ENCODE measurements at regions not wholly inside any gene's neighbourhood (a gene's known extent, or its start where the extent isn't known, plus 50 kb on each side); places are given as distances from the start of the nearest gene placed in this dataset.

DNA sequence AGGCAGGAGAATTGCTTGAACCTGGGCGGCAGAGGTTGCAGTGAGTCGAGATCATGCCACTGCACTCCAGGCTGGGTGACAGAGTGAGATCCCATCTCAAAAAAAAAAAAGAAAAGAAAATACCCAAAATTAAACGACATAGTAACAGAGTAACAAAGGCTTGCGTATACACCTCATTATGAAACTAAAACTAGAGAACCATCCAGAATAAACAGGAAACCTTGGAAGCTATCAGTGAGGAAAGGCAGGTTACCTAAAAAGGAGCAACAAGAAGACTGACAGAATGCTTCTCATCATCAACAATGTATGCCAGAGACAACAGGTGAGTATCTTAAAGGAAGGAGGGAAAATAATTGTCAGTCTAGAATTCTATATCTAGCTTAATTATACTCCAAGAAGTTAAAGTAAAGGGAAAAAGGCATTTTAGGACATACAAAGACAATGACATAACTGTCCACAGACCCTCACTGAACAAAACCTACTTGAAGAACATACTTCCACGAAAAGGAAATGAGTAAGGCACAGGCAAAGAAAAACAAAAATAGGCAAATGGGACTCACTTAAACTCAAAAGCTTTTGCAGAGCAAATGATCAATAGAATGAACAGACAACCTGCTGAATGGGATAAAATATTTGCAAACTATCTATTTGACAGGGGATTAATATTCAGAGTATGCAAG lies 64.1 kb upstream of the NT5E start:
- H3K4me3 ChIP-seq: no peak overlapping the region
- DNase-seq: no peak
- no peaks in the 10 kb centered on the region for H3K9me3 ChIP-seq (ENCODE audit: control insufficient read depth in 4 of 4, insufficient read depth in 3 of 4, low read length in 3 of 4)
- H3K4me1 ChIP-seq (ENCODE audit: control insufficient read depth in 5 of 5, insufficient read depth in 5 of 5, low read length in 5 of 5): no peaks in the 10 kb centered on the region
- no peaks in the 10 kb centered on the region for H3K36me3 ChIP-seq (ENCODE audit: control insufficient read depth in 4 of 4, insufficient read depth in 4 of 4, low read length in 4 of 4)
- ATAC-seq (ENCODE audit: insufficient read depth, low FRiP score): no peak
- H3K9ac ChIP-seq (ENCODE audit: insufficient read depth in 1 of 2, low read length in 2 of 2): no peak overlapping the region
- no peaks in the 10 kb centered on the region for H3K27me3 ChIP-seq (ENCODE audit: control insufficient read depth in 3 of 3, insufficient read depth in 3 of 3, low read length in 2 of 3)
- TF ChIP-seq, protein P1, sequence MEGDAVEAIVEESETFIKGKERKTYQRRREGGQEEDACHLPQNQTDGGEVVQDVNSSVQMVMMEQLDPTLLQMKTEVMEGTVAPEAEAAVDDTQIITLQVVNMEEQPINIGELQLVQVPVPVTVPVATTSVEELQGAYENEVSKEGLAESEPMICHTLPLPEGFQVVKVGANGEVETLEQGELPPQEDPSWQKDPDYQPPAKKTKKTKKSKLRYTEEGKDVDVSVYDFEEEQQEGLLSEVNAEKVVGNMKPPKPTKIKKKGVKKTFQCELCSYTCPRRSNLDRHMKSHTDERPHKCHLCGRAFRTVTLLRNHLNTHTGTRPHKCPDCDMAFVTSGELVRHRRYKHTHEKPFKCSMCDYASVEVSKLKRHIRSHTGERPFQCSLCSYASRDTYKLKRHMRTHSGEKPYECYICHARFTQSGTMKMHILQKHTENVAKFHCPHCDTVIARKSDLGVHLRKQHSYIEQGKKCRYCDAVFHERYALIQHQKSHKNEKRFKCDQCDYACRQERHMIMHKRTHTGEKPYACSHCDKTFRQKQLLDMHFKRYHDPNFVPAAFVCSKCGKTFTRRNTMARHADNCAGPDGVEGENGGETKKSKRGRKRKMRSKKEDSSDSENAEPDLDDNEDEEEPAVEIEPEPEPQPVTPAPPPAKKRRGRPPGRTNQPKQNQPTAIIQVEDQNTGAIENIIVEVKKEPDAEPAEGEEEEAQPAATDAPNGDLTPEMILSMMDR (IDR thresholded peaks at IDR 0.05; ENCODE audit: control extremely low read depth, extremely low read depth): no peak
- 72 to 84% methylated on average over 5 of the region's 5 CpGs for WGBS, 2 donors
- no peak overlapping the region for H3K27ac ChIP-seq (ENCODE audit: low read depth in 1 of 2, low read length in 1 of 2)

DNA sequence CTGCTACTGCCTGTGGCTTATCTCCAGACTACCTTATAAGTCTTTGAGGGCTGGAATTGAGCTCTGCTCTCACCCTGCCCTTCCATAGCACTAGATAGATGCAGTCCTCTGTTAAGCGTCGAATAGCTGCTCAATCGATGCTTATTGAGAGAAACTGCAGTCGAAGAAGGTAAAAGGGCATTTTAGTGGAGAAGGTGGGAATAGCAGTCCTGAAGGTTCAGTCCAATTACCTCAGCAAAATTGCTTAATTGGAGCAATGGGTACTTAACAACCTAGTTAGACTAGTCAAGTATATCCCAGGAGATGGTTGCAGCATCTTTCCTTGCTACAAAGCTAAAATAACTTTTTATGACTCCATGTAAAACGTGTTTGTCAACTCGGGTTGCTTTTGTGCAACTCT lies 66.8 kb upstream of the NT5E start:
- ATAC-seq (ENCODE audit: insufficient read depth, low FRiP score) (no peak), DNase-seq (no peak)
- Histone ChIP-seq H3K4me1 (ENCODE audit: control insufficient read depth in 5 of 5, insufficient read depth in 5 of 5, low read length in 5 of 5) (no peaks in the 10 kb centered on the region), H3K9ac (ENCODE audit: insufficient read depth in 1 of 2, low read length in 2 of 2) (no peak overlapping the region), H3K9me3 (ENCODE audit: control insufficient read depth in 4 of 4, insufficient read depth in 3 of 4, low read length in 3 of 4) (no peaks in the 10 kb centered on the region), H3K36me3 (ENCODE audit: control insufficient read depth in 4 of 4, insufficient read depth in 4 of 4, low read length in 4 of 4) (no peaks in the 10 kb centered on the region), H3K27ac (ENCODE audit: low read depth in 1 of 2, low read length in 1 of 2) (no peak overlapping the region), H3K27me3 (ENCODE audit: control insufficient read depth in 3 of 3, insufficient read depth in 3 of 3, low read length in 2 of 3) (no peaks in the 10 kb centered on the region), H3K4me3 (no peak overlapping the region)
- TF ChIP-seq, protein P1 (IDR thresholded peaks at IDR 0.05; ENCODE audit: control extremely low read depth, extremely low read depth): no peak
- 56 to 67% methylated on average over 6 of the region's 6 CpGs for whole genome bisulfite sequencing, 2 donors

DNA sequence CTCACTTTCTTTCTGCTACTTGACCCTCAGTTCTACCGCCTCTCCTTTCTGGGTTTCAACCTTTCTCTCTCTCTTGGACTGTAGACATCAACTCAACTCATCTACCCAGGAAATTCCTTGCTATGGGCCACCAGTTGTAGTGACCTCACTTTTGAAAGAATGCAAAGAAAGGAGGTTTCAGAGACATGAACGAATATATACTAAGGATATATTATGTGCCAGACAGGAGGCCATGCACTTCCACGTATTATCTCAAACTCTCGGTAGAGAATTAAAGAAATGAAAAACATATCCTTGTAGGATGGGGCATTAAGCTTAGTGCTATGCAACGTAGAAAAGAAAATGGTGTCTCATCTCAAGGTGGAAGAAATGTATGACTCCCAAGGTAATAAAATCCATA lies 67.3 kb upstream of the NT5E start:
- H3K27ac ChIP-seq (ENCODE audit: low read depth in 1 of 2, low read length in 1 of 2): no peak overlapping the region
- no peak overlapping the region for H3K9ac ChIP-seq (ENCODE audit: insufficient read depth in 1 of 2, low read length in 2 of 2)
- no peaks in the 10 kb centered on the region for H3K4me1 ChIP-seq (ENCODE audit: control insufficient read depth in 5 of 5, insufficient read depth in 5 of 5, low read length in 5 of 5)
- H3K36me3 ChIP-seq (ENCODE audit: control insufficient read depth in 4 of 4, insufficient read depth in 4 of 4, low read length in 4 of 4): no peaks in the 10 kb centered on the region
- DNase-seq (no peak), ATAC-seq (ENCODE audit: insufficient read depth, low FRiP score) (no peak)
- 74 to 77% methylated on average over 5 of the region's 5 CpGs for WGBS, 2 donors
- no peaks in the 10 kb centered on the region for H3K9me3 ChIP-seq (ENCODE audit: control insufficient read depth in 4 of 4, insufficient read depth in 3 of 4, low read length in 3 of 4)
- H3K4me3 ChIP-seq: no peak overlapping the region
- H3K27me3 ChIP-seq (ENCODE audit: control insufficient read depth in 3 of 3, insufficient read depth in 3 of 3, low read length in 2 of 3): no peaks in the 10 kb centered on the region
- TF ChIP-seq, protein P1 (IDR thresholded peaks at IDR 0.05; ENCODE audit: control extremely low read depth, extremely low read depth): no peak

DNA sequence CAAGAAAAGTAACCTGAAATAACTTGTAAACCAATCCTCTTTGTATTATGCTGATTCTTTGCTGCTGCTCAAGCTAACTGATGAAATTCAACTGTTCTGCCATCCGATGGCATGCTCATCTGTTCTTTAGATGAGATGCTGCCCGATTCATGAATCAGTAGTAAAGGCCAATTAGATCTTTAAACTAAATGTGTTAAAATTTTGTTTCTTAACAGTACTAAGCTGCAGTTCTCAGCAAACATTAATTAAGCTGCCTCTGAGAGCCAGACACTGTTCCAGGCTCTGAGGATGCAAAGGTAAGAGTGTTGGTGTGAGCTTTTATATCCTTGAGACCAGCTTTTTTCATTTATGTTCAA lies 77.0 kb upstream of the NT5E start:
- no peak overlapping the region for H3K4me3 ChIP-seq
- no peaks in the 10 kb centered on the region for H3K36me3 ChIP-seq (ENCODE audit: control insufficient read depth in 4 of 4, insufficient read depth in 4 of 4, low read length in 4 of 4)
- TF ChIP-seq, protein P1 (IDR thresholded peaks at IDR 0.05; ENCODE audit: control extremely low read depth, extremely low read depth): no peak
- DNase-seq: no peak
- no peak overlapping the region for H3K27ac ChIP-seq (ENCODE audit: low read depth in 1 of 2, low read length in 1 of 2)
- ATAC-seq (ENCODE audit: insufficient read depth, low FRiP score): no peak
- no peak overlapping the region for H3K9ac ChIP-seq (ENCODE audit: insufficient read depth in 1 of 2, low read length in 2 of 2)
- H3K4me1 ChIP-seq (ENCODE audit: control insufficient read depth in 5 of 5, insufficient read depth in 5 of 5, low read length in 5 of 5): no peaks in the 10 kb centered on the region
- WGBS, 2 donors: 67 to 88% methylated on average over 2 of the region's 2 CpGs
- no peaks in the 10 kb centered on the region for H3K27me3 ChIP-seq (ENCODE audit: control insufficient read depth in 3 of 3, insufficient read depth in 3 of 3, low read length in 2 of 3)
- H3K9me3 ChIP-seq (ENCODE audit: control insufficient read depth in 4 of 4, insufficient read depth in 3 of 4, low read length in 3 of 4): peaks cover 0 to 2% (median 0%) of the 10 kb centered on the region in 4 donors

Measured in lung (tissue), 11 donors.